SK-N-SH treated with all-trans-retinoic acid at 6 μM for 48 hours (cell line): ENCODE measurements at regions not wholly inside any gene's neighbourhood (a gene's known extent, or its start where the extent isn't known, plus 50 kb on each side); places are given as distances from the start of the nearest gene placed in this dataset.

Source experiments
- ATAC-seq: fragments of 200-7000 bp; cut with Tn5 transposase; 3 replicates; pipeline ENCODE4 v1.9.1; 2020; ENCODE audit warnings: mild to moderate bottlenecking, moderate library complexity
- BACH2 ChIP-seq: fragments of 250-450 bp; sonication (Bioruptor Pico); IDR thresholded peaks from 2 replicates; pipeline ENCODE4 v1.9.0; 2021; ENCODE audit warnings: mild to moderate bottlenecking, borderline replicate concordance
- CSDC2 ChIP-seq: fragments of 250-450 bp; sonication (Bioruptor Pico); IDR thresholded peaks from 2 replicates; pipeline ENCODE4 v1.5.0; 2020; ENCODE audit warnings: mild to moderate bottlenecking, moderate library complexity
- ESRRG ChIP-seq: fragments of 250-450 bp; sonication (Bioruptor Pico); IDR thresholded peaks from 2 replicates; pipeline ENCODE4 v1.6.1; 2021; ENCODE audit warnings: mild to moderate bottlenecking
- GLIS3 ChIP-seq: fragments of 250-450 bp; sonication (Bioruptor Pico); IDR thresholded peaks from 2 replicates; pipeline ENCODE4 v1.5.0; 2020; ENCODE audit warnings: mild to moderate bottlenecking, moderate library complexity
- ISL1 ChIP-seq: fragments of 250-450 bp; sonication (Bioruptor Pico); IDR thresholded peaks from 2 replicates; pipeline ENCODE4 v2.1.2; 2022; ENCODE audit warnings: mild to moderate bottlenecking, moderate library complexity
- OSR1 ChIP-seq: fragments of 250-450 bp; sonication (Bioruptor Pico); IDR thresholded peaks from 2 replicates; pipeline ENCODE4 v1.8.0; 2022; ENCODE audit warnings: moderate library complexity, mild to moderate bottlenecking, inconsistent platforms
- PPARA ChIP-seq: fragments of 250-450 bp; sonication (Bioruptor Pico); IDR thresholded peaks from 2 replicates; pipeline ENCODE4 v1.5.0; 2020; ENCODE audit warnings: mild to moderate bottlenecking, borderline replicate concordance
- RARB ChIP-seq: fragments of 250-450 bp; sonication (Bioruptor Pico); IDR thresholded peaks from 2 replicates; pipeline ENCODE4 v1.8.0; 2021; ENCODE audit warnings: mild to moderate bottlenecking, moderate library complexity
- TCF4 ChIP-seq: fragments of 250-450 bp; sonication (Bioruptor Pico); IDR thresholded peaks from 2 replicates; pipeline ENCODE4 v1.8.0; 2021; ENCODE audit warnings: mild to moderate bottlenecking, moderate library complexity, borderline replicate concordance
- TOX ChIP-seq: fragments of 250-450 bp; sonication (Bioruptor Pico); IDR thresholded peaks from 2 replicates; pipeline ENCODE4 v1.8.0; 2021; ENCODE audit warnings: mild to moderate bottlenecking, moderate library complexity, borderline replicate concordance
- ZC3H10 ChIP-seq: fragments of 250-450 bp; sonication (Bioruptor Pico); IDR thresholded peaks from 2 replicates; pipeline ENCODE4 v1.5.1; 2021; ENCODE audit warnings: mild to moderate bottlenecking, moderate library complexity
- ZFP3 ChIP-seq: fragments of 250-450 bp; sonication (Bioruptor Pico); IDR thresholded peaks from 2 replicates; pipeline ENCODE4 v1.5.0; 2020; ENCODE audit warnings: mild to moderate bottlenecking, moderate library complexity
- ZFP30 ChIP-seq: fragments of 450-650 bp; formaldehyde crosslinking; IDR thresholded peaks from 2 replicates; pipeline ENCODE4 v1.5.0; 2022; ENCODE audit warnings: mild to moderate bottlenecking, moderate library complexity
- ZNF565 ChIP-seq: fragments of 450-650 bp; formaldehyde crosslinking; conservative IDR thresholded peaks from 2 replicates; pipeline ENCODE4 v1.5.0; 2020; ENCODE audit warnings: low read depth, mild to moderate bottlenecking, moderate library complexity
- ZNF70 ChIP-seq: fragments of 450-650 bp; formaldehyde crosslinking; IDR thresholded peaks from 2 replicates; pipeline ENCODE4 v1.5.0; 2020; ENCODE audit warnings: mild to moderate bottlenecking, moderate library complexity
- ZNF8 ChIP-seq: fragments of 450-650 bp; formaldehyde crosslinking; IDR thresholded peaks from 2 replicates; pipeline ENCODE4 v1.5.0; 2020; ENCODE audit warnings: mild to moderate bottlenecking, moderate library complexity
- TF ChIP-seq, protein P1 (sequence below): fragments of 250-450 bp; sonication (Bioruptor Pico); IDR thresholded peaks from 2 replicates; pipeline ENCODE4 v1.8.0; 2021; ENCODE audit warnings: low read depth, mild to moderate bottlenecking, moderate library complexity, borderline replicate concordance
- TF ChIP-seq, protein P2 (sequence below): fragments of 250-450 bp; sonication (Bioruptor Pico); IDR thresholded peaks from 2 replicates; pipeline ENCODE4 v1.5.0; 2020; ENCODE audit warnings: mild to moderate bottlenecking, moderate library complexity
- TF ChIP-seq, protein P3 (sequence below): fragments of 250-450 bp; sonication (Bioruptor Pico); IDR thresholded peaks from 2 replicates; pipeline ENCODE4 v1.5.1; 2020; ENCODE audit warnings: low read depth, mild to moderate bottlenecking, moderate library complexity

DNA sequence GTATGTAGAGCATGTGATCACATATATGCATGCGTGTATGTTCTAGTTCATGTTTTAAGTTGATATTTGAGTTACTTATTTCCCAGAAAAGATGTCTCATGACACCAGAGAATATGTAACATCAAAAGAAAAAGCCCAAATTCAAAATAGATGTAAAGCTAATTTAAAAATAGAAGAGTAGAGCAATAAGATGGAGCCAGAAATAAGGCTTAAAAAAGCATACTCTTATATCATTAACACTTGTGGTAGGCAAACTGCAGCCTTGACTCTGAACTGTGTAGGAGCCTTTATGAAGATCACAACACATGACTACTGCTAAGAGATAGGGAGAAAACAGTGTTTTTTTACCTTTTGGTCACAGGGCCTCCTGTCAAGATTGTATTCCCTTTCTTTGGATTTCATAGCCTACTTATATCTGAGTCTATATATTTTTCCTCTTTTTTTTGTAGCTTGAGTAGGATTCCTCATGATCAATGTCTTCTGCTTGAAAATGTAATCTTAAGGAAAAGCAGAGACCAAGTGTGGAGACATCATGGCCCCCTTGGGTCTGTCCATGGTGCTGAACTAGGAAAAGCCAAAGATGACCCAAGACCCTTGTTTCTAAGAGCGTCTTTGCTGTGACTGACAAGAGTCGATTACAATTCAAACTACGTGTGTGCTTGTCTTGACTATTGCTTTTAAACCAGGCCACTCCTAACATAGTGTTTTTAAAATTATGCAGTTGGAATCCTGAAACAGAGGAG, 390.4 kb downstream of the SHISA9 start:
- no peak for ATAC-seq
- TF ChIP-seq ISL1 (CRISPR knock-in tag) (no peak), ZFP30 (no peak), PPARA (CRISPR knock-in tag) (no peak), RARB (CRISPR knock-in tag) (no peak), ZFP3 (CRISPR knock-in tag) (no peak), ESRRG (CRISPR knock-in tag) (no peak), ZNF70 (CRISPR knock-in tag) (no peak), TOX (CRISPR knock-in tag) (no peak), ZNF565 (CRISPR knock-in tag) (no peak), TCF4 (CRISPR knock-in tag) (no peak), GLIS3 (CRISPR knock-in tag) (no peak), ZC3H10 (no peak), OSR1 (CRISPR knock-in tag) (no peak), CSDC2 (no peak), ZNF8 (CRISPR knock-in tag) (no peak)
- TF ChIP-seq, protein P1, sequence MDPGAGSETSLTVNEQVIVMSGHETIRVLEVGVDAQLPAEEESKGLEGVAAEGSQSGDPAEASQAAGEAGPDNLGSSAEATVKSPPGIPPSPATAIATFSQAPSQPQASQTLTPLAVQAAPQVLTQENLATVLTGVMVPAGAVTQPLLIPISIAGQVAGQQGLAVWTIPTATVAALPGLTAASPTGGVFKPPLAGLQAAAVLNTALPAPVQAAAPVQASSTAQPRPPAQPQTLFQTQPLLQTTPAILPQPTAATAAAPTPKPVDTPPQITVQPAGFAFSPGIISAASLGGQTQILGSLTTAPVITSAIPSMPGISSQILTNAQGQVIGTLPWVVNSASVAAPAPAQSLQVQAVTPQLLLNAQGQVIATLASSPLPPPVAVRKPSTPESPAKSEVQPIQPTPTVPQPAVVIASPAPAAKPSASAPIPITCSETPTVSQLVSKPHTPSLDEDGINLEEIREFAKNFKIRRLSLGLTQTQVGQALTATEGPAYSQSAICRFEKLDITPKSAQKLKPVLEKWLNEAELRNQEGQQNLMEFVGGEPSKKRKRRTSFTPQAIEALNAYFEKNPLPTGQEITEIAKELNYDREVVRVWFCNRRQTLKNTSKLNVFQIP (CRISPR knock-in tag) = no peak
- TF ChIP-seq, protein P2, sequence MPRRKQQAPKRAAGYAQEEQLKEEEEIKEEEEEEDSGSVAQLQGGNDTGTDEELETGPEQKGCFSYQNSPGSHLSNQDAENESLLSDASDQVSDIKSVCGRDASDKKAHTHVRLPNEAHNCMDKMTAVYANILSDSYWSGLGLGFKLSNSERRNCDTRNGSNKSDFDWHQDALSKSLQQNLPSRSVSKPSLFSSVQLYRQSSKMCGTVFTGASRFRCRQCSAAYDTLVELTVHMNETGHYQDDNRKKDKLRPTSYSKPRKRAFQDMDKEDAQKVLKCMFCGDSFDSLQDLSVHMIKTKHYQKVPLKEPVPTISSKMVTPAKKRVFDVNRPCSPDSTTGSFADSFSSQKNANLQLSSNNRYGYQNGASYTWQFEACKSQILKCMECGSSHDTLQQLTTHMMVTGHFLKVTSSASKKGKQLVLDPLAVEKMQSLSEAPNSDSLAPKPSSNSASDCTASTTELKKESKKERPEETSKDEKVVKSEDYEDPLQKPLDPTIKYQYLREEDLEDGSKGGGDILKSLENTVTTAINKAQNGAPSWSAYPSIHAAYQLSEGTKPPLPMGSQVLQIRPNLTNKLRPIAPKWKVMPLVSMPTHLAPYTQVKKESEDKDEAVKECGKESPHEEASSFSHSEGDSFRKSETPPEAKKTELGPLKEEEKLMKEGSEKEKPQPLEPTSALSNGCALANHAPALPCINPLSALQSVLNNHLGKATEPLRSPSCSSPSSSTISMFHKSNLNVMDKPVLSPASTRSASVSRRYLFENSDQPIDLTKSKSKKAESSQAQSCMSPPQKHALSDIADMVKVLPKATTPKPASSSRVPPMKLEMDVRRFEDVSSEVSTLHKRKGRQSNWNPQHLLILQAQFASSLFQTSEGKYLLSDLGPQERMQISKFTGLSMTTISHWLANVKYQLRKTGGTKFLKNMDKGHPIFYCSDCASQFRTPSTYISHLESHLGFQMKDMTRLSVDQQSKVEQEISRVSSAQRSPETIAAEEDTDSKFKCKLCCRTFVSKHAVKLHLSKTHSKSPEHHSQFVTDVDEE = no peak
- TF ChIP-seq, protein P3, sequence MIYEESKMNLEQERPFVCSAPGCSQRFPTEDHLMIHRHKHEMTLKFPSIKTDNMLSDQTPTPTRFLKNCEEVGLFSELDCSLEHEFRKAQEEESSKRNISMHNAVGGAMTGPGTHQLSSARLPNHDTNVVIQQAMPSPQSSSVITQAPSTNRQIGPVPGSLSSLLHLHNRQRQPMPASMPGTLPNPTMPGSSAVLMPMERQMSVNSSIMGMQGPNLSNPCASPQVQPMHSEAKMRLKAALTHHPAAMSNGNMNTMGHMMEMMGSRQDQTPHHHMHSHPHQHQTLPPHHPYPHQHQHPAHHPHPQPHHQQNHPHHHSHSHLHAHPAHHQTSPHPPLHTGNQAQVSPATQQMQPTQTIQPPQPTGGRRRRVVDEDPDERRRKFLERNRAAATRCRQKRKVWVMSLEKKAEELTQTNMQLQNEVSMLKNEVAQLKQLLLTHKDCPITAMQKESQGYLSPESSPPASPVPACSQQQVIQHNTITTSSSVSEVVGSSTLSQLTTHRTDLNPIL (CRISPR knock-in tag) = no peak

DNA sequence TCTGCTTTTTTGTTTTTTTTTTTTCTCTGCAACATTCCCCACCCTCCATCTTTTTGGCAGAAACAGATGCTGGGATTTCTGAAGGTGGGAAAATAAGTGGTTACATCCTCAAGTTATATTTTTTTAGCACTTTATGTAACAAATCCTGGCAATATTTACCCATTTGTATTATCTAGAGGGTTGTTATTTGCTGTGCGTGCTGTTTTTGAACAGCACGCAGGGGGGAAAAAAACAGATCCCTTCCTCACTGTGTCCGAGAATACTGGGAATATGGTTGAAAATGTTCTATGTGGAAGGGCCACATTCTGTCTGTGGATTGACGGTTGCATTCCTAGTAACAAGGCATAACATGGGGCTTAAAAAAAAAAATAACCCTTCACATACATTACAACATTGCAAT, 394.8 kb downstream of the SHISA9 start:
- TF ChIP-seq RARB (CRISPR knock-in tag) = no peak
- TF ChIP-seq, protein P2 = no peak
- TF ChIP-seq TOX (CRISPR knock-in tag) = no peak
- TF ChIP-seq, protein P1 (CRISPR knock-in tag) = no peak
- ATAC-seq = no peak

DNA sequence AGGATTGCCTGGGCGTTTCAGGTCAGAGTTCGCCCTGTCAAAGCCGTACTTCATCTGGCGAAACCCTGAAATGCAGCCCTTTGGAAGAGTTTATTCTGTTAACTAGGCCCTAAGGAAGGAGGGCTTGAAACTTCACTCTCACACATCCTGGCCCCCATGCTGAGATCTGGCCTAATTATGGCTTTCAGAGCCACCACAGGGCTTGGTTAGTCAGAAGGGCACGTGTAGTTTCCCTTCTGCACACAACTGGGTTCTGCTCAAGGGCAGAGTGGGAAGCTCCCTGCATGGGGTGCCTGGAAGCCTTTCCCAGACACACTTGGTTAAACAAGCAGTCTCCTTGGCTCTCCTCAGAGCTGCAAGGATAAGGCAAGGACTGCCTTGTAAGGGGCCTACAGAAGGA, 397.3 kb downstream of the SHISA9 start:
- ATAC-seq = no peak
- TF ChIP-seq, protein P2 = no peak
- TF ChIP-seq CSDC2 = no peak
- TF ChIP-seq PPARA (CRISPR knock-in tag) = no peak
- TF ChIP-seq GLIS3 (CRISPR knock-in tag) = no peak
- no peak for TF ChIP-seq ESRRG (CRISPR knock-in tag)
- TF ChIP-seq BACH2 (CRISPR knock-in tag) = no peak
- no peak for TF ChIP-seq ZFP30
- TF ChIP-seq ISL1 (CRISPR knock-in tag) = no peak
- TF ChIP-seq, protein P1 (CRISPR knock-in tag) = no peak
- TF ChIP-seq RARB (CRISPR knock-in tag) = no peak
- TF ChIP-seq, protein P3 (CRISPR knock-in tag) = no peak
- TF ChIP-seq TOX (CRISPR knock-in tag) = no peak
- TF ChIP-seq ZNF70 (CRISPR knock-in tag) = no peak
